Skeletal muscle tissue (tissue), 3 donors: ENCODE measurements at regions not wholly inside any gene's neighbourhood (a gene's known extent, or its start where the extent isn't known, plus 50 kb on each side); places are given as distances from the start of the nearest gene placed in this dataset.

ENCODE experiments used
- H3K27ac ChIP-seq: one replicate; pipeline ENCODE4 v1.7.0; 2013; ENCODE audit warnings: mild to moderate bottlenecking, low read depth, low read length, inconsistent platforms
- H3K27me3 ChIP-seq, 3 donors: one replicate each; pipeline ENCODE4 v1.7.0; 2013; ENCODE audit warnings: low read length in 3 of 3; ENCODE audit not compliant: control insufficient read depth in 3 of 3, insufficient read depth in 3 of 3
- H3K36me3 ChIP-seq, 3 donors: one replicate each; pipeline ENCODE4 v1.7.0; 2013; ENCODE audit warnings: low read length in 3 of 3; ENCODE audit not compliant: control insufficient read depth in 3 of 3, insufficient read depth in 3 of 3
- H3K4me1 ChIP-seq, 3 donors: one replicate each; pipeline ENCODE4 v1.7.0; 2013; ENCODE audit warnings: low read length in 3 of 3, mild to moderate bottlenecking in 3 of 3; ENCODE audit not compliant: control insufficient read depth in 3 of 3, insufficient read depth in 3 of 3
- H3K4me3 ChIP-seq, 3 donors: one replicate each; pipeline ENCODE4 v1.7.0; 2013; ENCODE audit warnings: low read length in 3 of 3
- H3K9ac ChIP-seq, 3 donors: one replicate each; pipeline ENCODE4 v1.7.0; 2013; ENCODE audit warnings: low read length in 3 of 3, mild to moderate bottlenecking in 3 of 3, moderate library complexity in 2 of 3, low read depth in 1 of 3
- H3K9me3 ChIP-seq, 3 donors: one replicate each; pipeline ENCODE4 v1.7.0; 2013; ENCODE audit warnings: low read length in 3 of 3; ENCODE audit not compliant: control insufficient read depth in 3 of 3
- donor health status: Osteomylitis.

GRCh38 chr13:99873141-99873540 is 98.4 kb downstream of the ZIC5 start:
- H3K27ac ChIP-seq = no peak overlapping the region
- H3K9me3 ChIP-seq = no peaks in the 10 kb centered on the region

GRCh38 chr13:99871249-99871898 is 100.2 kb downstream of the ZIC5 start:
- Histone ChIP-seq H3K4me3 (no peak overlapping the region), H3K27me3 (no peaks in the 10 kb centered on the region), H3K4me1 (no peaks in the 10 kb centered on the region), H3K27ac (no peak overlapping the region), H3K9ac (no peak overlapping the region), H3K9me3 (no peaks in the 10 kb centered on the region), H3K36me3 (no peaks in the 10 kb centered on the region)

More at GRCh38 chr13:99873141-99873540, 98.4 kb downstream of the ZIC5 start:
- Histone ChIP-seq H3K27me3 (peaks cover 0 to 3% (median 0%) of the 10 kb centered on the region in 3 donors), H3K4me1 (no peaks in the 10 kb centered on the region), H3K4me3 (no peak overlapping the region), H3K9ac (no peak overlapping the region), H3K36me3 (no peaks in the 10 kb centered on the region)

- H3K27ac ChIP-seq = no peak overlapping the region
- no peaks in the 10 kb centered on the region for H3K36me3 ChIP-seq
- H3K9ac ChIP-seq = no peak overlapping the region
- no peaks in the 10 kb centered on the region for H3K4me1 ChIP-seq
- H3K27me3 ChIP-seq = no peaks in the 10 kb centered on the region
- H3K9me3 ChIP-seq = no peaks in the 10 kb centered on the region
- H3K4me3 ChIP-seq = no peak overlapping the region
These were observed 101.0 kb downstream of the ZIC5 start for GRCh38 chr13:99870541-99870940.

GRCh38 chr13:99869830-99870229 is 101.7 kb downstream of the ZIC5 start:
- Histone ChIP-seq H3K27ac (no peak overlapping the region), H3K4me1 (no peaks in the 10 kb centered on the region), H3K9me3 (no peaks in the 10 kb centered on the region), H3K27me3 (no peaks in the 10 kb centered on the region), H3K4me3 (no peak overlapping the region), H3K9ac (no peak overlapping the region), H3K36me3 (peaks cover 0 to 2% (median 0%) of the 10 kb centered on the region in 3 donors)

- Histone ChIP-seq H3K27ac (no peak overlapping the region), H3K9ac (no peak overlapping the region), H3K27me3 (no peaks in the 10 kb centered on the region), H3K9me3 (no peaks in the 10 kb centered on the region), H3K4me1 (no peaks in the 10 kb centered on the region), H3K4me3 (no peak overlapping the region), H3K36me3 (peaks cover 0 to 2% (median 0%) of the 10 kb centered on the region in 3 donors)
These were observed 102.8 kb downstream of the ZIC5 start for GRCh38 chr13:99868767-99869166.

GRCh38 chr13:99867535-99868257 is 103.9 kb downstream of the ZIC5 start:
- Histone ChIP-seq H3K4me1 (no peaks in the 10 kb centered on the region), H3K27me3 (no peaks in the 10 kb centered on the region), H3K9me3 (no peaks in the 10 kb centered on the region), H3K36me3 (peaks cover 0 to 2% (median 0%) of the 10 kb centered on the region in 3 donors), H3K27ac (no peak overlapping the region), H3K9ac (no peak overlapping the region), H3K4me3 (no peak overlapping the region)

GRCh38 chr13:99866781-99867180 is 104.8 kb downstream of the ZIC5 start:
- peaks cover 0 to 2% (median 0%) of the 10 kb centered on the region in 3 donors for H3K36me3 ChIP-seq
- no peak overlapping the region for H3K9ac ChIP-seq
- no peaks in the 10 kb centered on the region for H3K27me3 ChIP-seq
- H3K4me3 ChIP-seq = no peak overlapping the region
- no peaks in the 10 kb centered on the region for H3K4me1 ChIP-seq
- no peak overlapping the region for H3K27ac ChIP-seq
- H3K9me3 ChIP-seq = no peaks in the 10 kb centered on the region

- H3K36me3 ChIP-seq = peaks cover 0 to 2% (median 0%) of the 10 kb centered on the region in 3 donors
These were observed 106.1 kb downstream of the ZIC5 start for GRCh38 chr13:99865420-99865930.

GRCh38 chr13:99864627-99864990 is 107.0 kb downstream of the ZIC5 start:
- no peaks in the 10 kb centered on the region for H3K27me3 ChIP-seq
- H3K27ac ChIP-seq = no peak overlapping the region
- H3K36me3 ChIP-seq = peaks cover 0 to 2% (median 0%) of the 10 kb centered on the region in 3 donors
- H3K9ac ChIP-seq = no peak overlapping the region
- H3K9me3 ChIP-seq = no peaks in the 10 kb centered on the region
- H3K4me1 ChIP-seq = no peaks in the 10 kb centered on the region
- H3K4me3 ChIP-seq = no peak overlapping the region

More at GRCh38 chr13:99865420-99865930, 106.1 kb downstream of the ZIC5 start:
- H3K27ac ChIP-seq = no peak overlapping the region
- H3K9me3 ChIP-seq = no peaks in the 10 kb centered on the region
- H3K27me3 ChIP-seq = no peaks in the 10 kb centered on the region
- no peak overlapping the region for H3K9ac ChIP-seq
- no peak overlapping the region for H3K4me3 ChIP-seq
- no peaks in the 10 kb centered on the region for H3K4me1 ChIP-seq
